Transverse colon (tissue), 4 donors: ENCODE measurements at regions not wholly inside any gene's neighbourhood (a gene's known extent, or its start where the extent isn't known, plus 50 kb on each side); places are given as distances from the start of the nearest gene placed in this dataset.

Experiments
- CTCF ChIP-seq, 5 experiments: fragments of 200-600 bp in 3 of 5; fragments of 450-650 bp in 2 of 5; sonication (generic) in 3 of 5; IDR thresholded peaks; 1 replicate in 2 of 5; 2 replicates in 3 of 5; pipeline ENCODE4 v1.5.1; 2016 to 2017; ENCODE audit warnings: antibody characterized with exemption in 5 of 5, inconsistent platforms in 3 of 5, mild to moderate bottlenecking in 2 of 5, moderate library complexity in 1 of 5
- POLR2A ChIP-seq: fragments of 450-650 bp; IDR thresholded peaks from one replicate; pipeline ENCODE4 v1.6.1; 2016; ENCODE audit warnings: antibody characterized with exemption, mild to moderate bottlenecking, moderate library complexity
- POLR2AphosphoS5 ChIP-seq, 3 donors: sonication (generic); formaldehyde crosslinking; IDR thresholded peaks; one replicate each; pipeline ENCODE4 v1.6.1; 2016; ENCODE audit warnings: antibody characterized with exemption in 3 of 3

GRCh38 chr22:48253573-48253972 is 1491.1 kb downstream of the TBC1D22A start:
- no peak for TF ChIP-seq POLR2A
- no peak for TF ChIP-seq CTCF (IDR thresholded peaks at IDR 0.05)
- no peak for TF ChIP-seq POLR2AphosphoS5 (IDR thresholded peaks at IDR 0.05)
